ENCODE measurements at regions not wholly inside any gene's neighbourhood (a gene's known extent, or its start where the extent isn't known, plus 50 kb on each side); places are given as distances from the start of the nearest gene placed in this dataset.

GRCh38 chr11:29265792-29266191, 751.0 kb downstream of the KCNA4 start:
- CTCF ChIA-PET = no interaction called here
- no peak for TF ChIP-seq CTCF (IDR thresholded peaks at IDR 0.05)
- Mint-ChIP-seq H3K9me3 (no peaks in the 10 kb centered on the region), H3K36me3 (ENCODE audit: low read depth) (no peaks in the 10 kb centered on the region), H3K27me3 (no peaks in the 10 kb centered on the region), H3K4me3 (no peak overlapping the region), H3K27ac (no peak overlapping the region), H3K4me1 (no peaks in the 10 kb centered on the region)
- POLR2A ChIA-PET = no interaction called here
- no peak for ATAC-seq (ENCODE audit: low read depth)
- intact Hi-C loops (cut with micrococcal nuclease) = no loop called here
- no peak for DNase-seq

- ChIA-PET CTCF (no interaction called here), POLR2A (no interaction called here)
- ATAC-seq (ENCODE audit: low read depth) (no peak), DNase-seq (no peak)
- Mint-ChIP-seq H3K27me3 (no peaks in the 10 kb centered on the region), H3K36me3 (ENCODE audit: low read depth) (no peaks in the 10 kb centered on the region), H3K27ac (no peak overlapping the region), H3K4me3 (no peak overlapping the region), H3K4me1 (no peaks in the 10 kb centered on the region), H3K9me3 (no peaks in the 10 kb centered on the region)
- intact Hi-C loops (cut with micrococcal nuclease) = no loop called here
- TF ChIP-seq CTCF (IDR thresholded peaks at IDR 0.05) = no peak
Observed at GRCh38 chr11:29265381-29265780, 751.4 kb downstream of the KCNA4 start.

- no peaks in the 10 kb centered on the region for H3K27me3 Mint-ChIP-seq
- ChIA-PET CTCF (no interaction called here), POLR2A (no interaction called here)
- ATAC-seq (ENCODE audit: low read depth) (no peak), DNase-seq (no peak)
- no peak overlapping the region for H3K27ac Mint-ChIP-seq
- no peak overlapping the region for H3K4me3 Mint-ChIP-seq
- H3K9me3 Mint-ChIP-seq = no peaks in the 10 kb centered on the region
- no peak for TF ChIP-seq CTCF (IDR thresholded peaks at IDR 0.05)
- H3K4me1 Mint-ChIP-seq = no peaks in the 10 kb centered on the region
- intact Hi-C loops (cut with micrococcal nuclease) = no loop called here
- H3K36me3 Mint-ChIP-seq (ENCODE audit: low read depth) = no peaks in the 10 kb centered on the region
Observed at GRCh38 chr11:29263971-29264682, 752.7 kb downstream of the KCNA4 start.

GRCh38 chr11:29261831-29262230, 755.0 kb downstream of the KCNA4 start:
- Mint-ChIP-seq H3K27ac (no peak overlapping the region), H3K27me3 (no peaks in the 10 kb centered on the region), H3K4me3 (no peak overlapping the region), H3K9me3 (no peaks in the 10 kb centered on the region), H3K36me3 (ENCODE audit: low read depth) (no peaks in the 10 kb centered on the region), H3K4me1 (no peaks in the 10 kb centered on the region)
- no peak for TF ChIP-seq CTCF (IDR thresholded peaks at IDR 0.05)
- no peak for DNase-seq
- intact Hi-C loops (cut with micrococcal nuclease) = no loop called here
- ChIA-PET POLR2A (no interaction called here), CTCF (no interaction called here)
- ATAC-seq (ENCODE audit: low read depth) = no peak

- POLR2A ChIA-PET = no interaction called here
- Mint-ChIP-seq H3K9me3 (peaks cover 2% of the 10 kb centered on the region), H3K27me3 (no peaks in the 10 kb centered on the region), H3K27ac (no peak overlapping the region), H3K4me3 (no peak overlapping the region), H3K4me1 (no peaks in the 10 kb centered on the region), H3K36me3 (ENCODE audit: low read depth) (no peaks in the 10 kb centered on the region)
- intact Hi-C loops (cut with micrococcal nuclease) = no loop called here
- CTCF ChIA-PET = no interaction called here
- no peak for TF ChIP-seq CTCF (IDR thresholded peaks at IDR 0.05)
- ATAC-seq (ENCODE audit: low read depth) (no peak), DNase-seq (no peak)
Observed at GRCh38 chr11:29260939-29261705, 755.7 kb downstream of the KCNA4 start.
